ENCODE measurements at regions not wholly inside any gene's neighbourhood (a gene's known extent, or its start where the extent isn't known, plus 50 kb on each side); places are given as distances from the start of the nearest gene placed in this dataset.
"Not testable (repeated sequence)": the region's sequence is repeated elsewhere in the genome, so short reads cannot be mapped to it uniquely, and the experiment has no call there.

DNA sequence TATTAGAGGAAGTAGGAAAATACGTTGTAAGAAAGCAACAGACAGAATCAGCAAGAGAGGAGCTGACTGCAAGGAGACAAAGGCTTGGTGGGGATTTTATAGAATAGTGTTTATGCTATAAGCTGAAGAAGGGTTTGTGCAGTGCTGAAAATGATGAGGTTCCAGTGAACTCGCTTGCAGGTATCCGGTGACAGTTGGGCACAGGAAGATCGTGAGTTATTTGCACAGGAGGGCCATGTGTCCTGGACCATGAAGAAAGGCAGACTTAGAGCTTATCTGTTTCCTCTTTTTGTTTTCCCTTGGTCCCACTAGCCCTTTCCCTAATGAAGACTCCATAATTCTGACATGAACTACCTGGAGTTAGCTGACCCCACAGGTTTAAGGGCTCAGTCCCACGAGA, 61.4 kb downstream of the NXNL2 start:
- no peak for DNase-seq (ENCODE audit: low read depth in 3 of 3)

DNA sequence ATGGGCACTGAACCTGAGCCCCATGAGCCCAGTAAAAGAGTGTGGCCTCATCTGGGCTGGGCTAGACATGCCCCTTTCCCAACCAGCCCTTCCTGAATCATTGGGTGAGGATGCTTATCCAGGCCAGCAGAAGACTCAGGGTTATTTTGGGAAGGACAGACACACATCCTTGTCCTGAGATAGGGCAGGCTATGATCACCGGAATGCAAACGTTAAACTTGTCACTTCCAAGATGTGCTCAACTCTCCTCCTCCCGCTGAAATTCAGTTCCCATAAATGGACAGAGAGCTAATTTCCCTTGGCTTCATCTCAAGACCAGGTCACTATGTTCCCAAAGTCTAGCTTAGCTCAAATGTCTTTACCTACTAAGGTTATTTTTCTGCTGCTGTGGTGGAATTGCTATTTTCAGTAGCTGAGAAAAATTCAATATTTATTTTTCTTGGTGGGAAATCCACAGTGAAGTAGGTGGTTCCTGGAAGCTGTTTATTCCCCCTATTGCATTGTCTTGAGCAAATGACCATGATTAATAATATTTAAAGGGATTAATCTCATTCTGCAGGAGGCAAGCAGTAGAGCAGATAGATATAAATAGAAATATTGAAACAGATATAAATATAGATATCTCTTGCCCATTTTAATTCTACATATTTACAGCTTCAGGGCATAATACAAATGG, 70.0 kb downstream of the NXNL2 start:
- DNase-seq (ENCODE audit: low read depth in 3 of 3), result no peak

DNA sequence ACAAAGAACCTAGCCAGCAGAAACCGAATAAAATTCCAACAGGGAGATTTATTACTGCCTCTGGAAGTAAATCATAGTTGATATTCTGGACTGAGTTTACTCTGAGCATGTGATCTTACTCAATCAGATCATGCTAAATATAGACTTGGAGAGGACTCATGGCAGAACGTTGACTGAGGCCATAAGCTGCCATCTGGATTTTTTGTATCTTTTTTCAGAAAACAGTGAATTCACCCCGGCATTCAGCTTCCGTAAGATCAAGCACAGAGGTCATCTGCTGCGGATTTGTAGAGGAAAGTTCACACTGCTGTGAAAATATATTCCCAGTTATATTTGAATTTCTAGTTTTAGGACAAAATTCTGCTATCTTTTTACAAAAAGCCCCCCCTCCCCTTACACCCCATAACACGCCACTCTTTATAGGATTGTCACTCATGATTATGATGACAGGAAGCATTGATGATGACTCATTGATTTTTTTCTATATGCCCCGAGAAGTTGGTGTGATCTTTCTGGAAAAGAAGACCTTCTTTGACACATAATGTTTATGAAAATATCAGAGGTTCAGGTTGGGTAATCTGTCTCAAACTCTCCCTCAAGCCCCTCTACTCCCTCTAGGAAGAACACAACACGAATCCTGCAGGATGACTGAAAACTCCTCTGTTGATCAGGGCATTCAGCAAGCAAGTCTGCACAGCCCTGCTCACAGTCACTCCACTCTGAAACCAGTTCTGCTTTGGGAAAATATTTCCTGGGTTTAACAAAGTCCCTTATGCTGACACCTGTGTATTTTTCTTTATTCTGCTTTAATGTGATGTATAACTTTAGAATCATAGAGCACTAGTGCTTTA, 70.8 kb downstream of the NXNL2 start:
- no peak for DNase-seq (ENCODE audit: low read depth in 3 of 3)

DNA sequence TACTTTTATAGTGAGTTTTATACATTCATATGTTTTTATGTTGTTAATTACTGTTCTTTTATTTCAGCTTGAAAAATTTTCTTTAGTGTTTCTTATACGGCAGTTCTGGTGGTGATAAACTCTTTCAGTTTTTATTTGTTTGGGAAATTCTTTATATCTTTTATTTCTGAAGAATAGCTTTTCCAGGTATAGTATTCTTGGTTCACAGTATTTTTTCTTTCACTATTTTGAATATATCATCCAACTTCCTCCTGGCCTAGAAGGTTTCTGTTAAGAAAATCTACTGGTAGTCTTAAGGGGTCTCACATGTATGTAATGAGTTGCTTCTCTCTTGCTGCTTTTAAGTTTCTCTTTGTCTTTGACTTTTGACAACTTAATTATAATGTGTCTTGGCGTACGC, 79.4 kb downstream of the NXNL2 start:
- no peak for DNase-seq (ENCODE audit: low read depth in 3 of 3)

DNA sequence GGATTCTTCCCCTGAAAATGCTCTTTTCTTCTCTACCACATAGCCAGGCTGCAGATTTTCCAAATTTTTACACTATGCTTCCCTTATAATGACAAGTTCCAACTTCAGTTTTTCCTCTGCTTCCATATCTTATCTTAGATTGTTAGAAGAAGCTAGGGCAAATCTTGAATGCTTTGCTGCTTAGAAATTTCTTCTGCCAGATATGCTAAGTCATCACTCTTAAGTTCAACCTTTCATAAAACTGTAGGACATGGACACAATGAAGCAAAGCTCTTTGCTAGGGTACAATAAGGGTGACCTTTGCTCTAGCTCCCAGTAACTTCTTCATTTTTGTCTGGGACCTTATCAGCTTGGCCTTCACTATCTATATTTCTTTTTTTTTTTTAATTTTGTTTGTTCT, 88.7 kb downstream of the NXNL2 start:
- DNase-seq (ENCODE audit: low read depth in 3 of 3), result no peak

DNA sequence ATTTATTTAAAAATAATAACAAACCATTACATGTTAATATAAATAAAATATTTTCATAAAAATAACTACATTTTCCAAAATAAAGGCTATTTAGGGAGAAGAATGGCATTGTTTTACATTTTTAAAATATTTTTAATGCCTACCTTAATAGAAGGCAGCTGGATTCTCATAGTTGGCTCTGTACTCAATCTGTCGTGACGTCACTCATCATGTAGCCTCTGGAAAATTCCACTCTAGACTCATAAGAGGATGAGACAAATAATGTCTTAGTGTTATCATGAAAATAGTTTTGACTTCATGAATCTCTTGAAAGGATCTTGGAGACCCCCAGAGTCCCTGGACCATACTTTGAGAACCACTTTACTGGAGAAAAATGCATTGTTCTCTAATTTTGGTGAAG, 93.1 kb downstream of the NXNL2 start:
- no peak for DNase-seq (ENCODE audit: low read depth in 3 of 3)

DNA sequence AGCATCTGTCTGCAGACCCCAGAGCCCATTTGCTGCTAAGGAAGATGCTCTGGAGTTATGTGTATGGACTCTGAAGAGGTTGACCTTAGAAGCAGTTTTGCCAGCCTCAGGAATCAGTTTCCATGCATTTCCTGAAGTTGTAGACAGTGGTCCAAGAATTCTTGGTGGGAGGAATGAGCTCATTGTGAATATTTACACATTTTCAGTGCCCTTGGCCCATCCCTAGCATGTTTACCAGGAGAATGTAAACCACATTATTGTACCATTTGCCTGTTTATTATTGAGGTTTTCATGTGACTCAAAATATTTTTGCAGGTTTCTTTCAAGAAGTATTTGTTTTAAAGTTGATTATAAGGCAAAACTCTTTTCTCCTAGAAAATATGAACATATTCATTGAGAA, 93.8 kb downstream of the NXNL2 start:
- DNase-seq (ENCODE audit: low read depth in 3 of 3), result no peak

DNA sequence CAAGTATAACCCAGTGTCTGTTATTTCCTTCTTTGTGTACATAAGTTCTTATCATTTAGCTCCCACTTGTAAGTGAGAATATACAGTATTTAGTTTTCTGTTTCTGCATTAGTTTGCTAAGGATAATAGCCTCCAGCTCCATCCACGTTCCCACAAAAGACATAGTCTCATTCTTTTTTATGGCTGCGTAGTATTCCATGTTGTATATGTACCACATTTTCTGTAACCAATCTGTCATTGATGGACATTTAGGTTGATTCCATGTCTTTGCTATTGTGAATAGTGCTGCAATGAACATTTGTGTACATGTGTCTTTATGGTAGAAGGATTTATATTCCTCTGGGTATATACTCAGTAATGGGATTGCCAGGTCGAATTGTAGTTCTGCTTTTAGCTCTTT, 95.6 kb downstream of the NXNL2 start:
- DNase-seq (ENCODE audit: low read depth in 3 of 3), result not testable (repeated sequence)

DNA sequence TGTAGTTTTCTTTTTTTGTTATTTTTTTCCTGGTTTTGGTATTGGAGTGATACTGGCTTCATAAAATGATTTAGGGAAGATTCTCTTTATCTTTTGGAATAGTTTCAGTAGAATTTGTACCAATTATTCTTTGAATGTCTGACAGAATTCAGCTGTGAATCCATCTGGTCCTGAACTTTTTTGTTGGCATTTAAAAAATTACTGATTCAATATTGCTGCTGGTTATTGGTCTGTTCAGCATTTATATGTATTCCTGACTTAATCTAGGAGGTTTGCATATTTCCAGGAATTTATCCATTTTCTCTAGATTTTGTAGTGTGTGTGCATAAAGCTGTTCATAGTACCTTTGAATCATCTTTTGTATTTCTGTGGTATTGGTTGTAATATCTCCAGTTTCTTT, 100.2 kb downstream of the NXNL2 start:
- DNase-seq (ENCODE audit: low read depth in 3 of 3), result no peak

DNA sequence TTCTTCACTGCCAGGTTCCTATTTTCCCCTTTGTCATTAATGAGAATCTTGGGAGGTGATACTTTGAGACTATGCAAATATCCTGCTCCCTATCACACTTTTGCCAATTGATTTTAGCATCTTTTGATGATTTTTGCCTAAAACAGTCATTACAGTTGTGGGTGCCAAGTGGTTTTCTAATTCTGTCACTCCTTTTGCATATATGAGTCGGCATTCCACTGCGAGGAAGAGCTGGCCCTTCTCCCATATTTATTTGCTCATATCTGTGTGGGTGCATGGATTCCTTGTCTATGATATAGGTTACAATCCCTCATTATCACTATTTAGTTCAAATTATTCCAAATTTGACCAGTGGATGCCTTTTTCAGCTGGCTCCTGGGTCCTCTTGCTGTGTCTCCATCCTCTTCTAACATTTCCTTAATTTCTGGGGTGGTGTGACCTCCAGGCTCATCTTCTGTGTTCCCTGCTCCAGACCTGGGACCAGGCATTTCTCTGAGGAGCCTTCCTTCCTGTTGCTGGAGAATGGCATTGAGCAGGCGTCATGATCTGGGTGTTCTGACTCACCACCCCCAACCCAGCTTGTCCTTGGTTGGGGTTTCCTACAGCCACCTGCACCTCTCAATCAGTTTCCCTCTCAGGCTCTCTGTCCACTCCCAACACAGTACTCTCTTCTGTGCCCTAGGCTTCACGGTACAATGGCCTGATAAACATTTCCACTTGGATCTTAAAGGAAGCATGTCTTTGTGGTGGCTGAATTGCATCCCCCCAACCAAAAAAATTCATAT, 106.7 kb downstream of the NXNL2 start:
- DNase-seq (ENCODE audit: low read depth in 3 of 3), result no peak

DNA sequence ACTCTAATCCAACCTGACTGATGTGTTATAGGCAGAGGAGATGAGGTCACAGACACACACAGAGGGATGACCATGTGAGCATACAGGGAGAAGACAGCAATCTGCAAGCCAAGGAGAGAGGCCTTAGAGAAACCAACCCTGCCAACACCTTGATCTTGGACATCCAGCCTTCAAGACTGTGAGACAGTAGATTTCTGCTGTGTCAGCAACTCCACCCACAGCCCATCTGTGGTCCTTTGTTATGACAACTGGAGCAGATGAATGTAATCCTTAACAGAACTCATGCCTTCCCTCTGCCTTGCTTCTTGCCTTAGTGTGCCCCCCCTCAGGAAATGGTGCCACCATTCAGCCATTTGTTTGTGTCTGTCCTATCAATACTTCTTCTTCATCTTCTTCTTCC, 107.4 kb downstream of the NXNL2 start:
- no peak for DNase-seq (ENCODE audit: low read depth in 3 of 3)

DNA sequence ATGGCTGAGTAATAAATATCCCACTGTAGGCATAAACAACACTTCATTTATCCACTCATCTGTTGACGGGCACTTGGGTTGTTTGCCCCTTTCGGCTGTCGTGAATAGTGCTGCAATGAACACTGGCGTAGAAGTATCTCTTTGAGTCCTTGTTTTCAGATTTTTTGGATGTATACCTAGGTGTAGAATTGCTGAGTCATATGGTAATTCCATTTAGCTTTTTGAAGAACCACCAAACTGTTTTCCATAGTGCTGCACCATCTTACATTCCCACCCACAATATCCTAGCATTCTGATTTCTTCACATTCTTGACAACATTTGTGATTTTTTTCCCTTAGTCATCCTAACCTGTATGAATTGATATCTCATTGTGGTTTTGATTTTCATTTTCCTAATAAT, 109.0 kb downstream of the NXNL2 start:
- DNase-seq (ENCODE audit: low read depth in 3 of 3), result no peak

DNA sequence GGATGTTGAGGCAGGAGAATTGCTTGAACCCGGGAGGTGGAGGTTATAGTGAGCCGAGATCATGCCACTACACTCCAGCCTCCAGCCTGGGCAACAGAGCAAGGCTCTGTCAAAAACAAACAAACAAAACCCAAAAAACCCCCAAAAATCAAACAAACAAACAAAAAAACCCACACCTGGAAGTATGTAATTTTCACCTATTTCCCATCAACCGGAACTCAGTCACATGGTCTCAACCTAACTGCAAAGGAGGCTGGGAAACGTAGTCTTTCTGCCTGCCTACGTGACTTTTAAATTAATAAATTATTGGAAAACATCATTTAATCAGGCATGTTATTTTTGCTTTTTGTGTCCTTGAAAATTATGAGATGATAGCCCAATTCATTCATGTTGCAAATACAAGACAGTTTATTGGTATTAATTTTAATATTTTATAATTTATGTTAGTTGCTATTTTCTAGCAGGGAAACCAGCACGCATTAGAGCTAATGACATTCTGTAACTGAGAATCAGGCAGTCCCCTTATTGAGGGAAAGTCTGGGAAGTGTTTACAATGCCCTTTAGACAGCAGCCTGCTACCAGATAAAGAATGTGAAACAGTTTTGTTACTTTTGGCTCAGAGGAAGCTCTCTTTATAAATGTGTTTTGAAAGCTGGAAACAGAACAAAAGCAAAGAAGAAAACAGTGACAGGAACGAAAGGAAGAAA, 110.3 kb downstream of the NXNL2 start:
- DNase-seq (ENCODE audit: low read depth in 3 of 3), result no peak

DNA sequence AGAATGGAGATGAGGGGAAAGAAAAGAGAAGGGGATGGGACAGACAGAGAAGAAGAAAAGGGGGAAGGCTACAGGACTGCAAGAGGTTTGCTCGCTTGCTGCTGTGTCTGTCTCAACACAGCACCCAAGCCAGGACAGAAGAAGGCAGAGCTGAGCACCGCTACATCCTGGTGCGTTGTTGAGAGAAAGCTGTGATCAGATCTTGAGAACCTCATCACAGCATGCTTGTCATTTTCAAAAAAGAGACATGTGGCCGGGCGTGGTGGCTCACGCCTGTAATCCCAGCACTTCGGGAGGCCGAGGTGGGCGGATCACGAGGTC, 110.9 kb downstream of the NXNL2 start:
- DNase-seq (ENCODE audit: low read depth in 3 of 3), result no peak

DNA sequence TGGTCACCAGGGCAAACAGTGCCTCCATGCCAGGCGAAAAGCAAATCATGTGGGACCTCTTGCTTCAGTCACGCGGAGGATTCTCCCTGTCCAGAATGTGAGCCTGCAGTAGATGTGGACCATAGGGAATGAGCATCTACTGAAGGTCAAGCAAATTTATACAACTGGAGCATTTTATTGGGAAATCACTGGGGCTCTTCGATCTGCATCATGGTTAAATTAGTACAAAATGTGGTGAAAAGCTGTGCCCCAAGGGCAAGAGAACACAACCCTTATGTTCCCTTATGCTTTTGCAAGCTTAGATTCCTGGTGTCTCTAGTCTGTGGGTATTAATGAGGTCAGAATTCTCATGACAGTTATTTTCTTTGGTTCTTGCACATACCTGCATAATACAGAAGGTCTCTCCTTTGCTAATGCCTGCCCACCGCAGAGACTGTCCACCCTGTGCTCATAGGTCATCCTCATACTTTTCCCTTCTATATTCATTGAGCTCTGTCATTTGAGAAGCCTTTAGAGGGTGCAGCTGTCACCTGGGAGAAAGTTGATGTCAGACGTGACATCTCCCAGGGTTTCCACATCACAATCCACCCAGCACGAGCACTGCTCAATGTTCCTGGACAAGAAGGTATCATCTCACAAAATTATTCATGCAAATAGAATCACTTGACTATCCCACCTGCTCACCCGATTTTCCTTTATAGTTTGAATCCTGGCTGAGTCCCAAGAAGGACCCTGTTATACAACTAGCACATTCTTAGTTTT, 111.7 kb downstream of the NXNL2 start:
- no peak for DNase-seq (ENCODE audit: low read depth in 3 of 3)

DNA sequence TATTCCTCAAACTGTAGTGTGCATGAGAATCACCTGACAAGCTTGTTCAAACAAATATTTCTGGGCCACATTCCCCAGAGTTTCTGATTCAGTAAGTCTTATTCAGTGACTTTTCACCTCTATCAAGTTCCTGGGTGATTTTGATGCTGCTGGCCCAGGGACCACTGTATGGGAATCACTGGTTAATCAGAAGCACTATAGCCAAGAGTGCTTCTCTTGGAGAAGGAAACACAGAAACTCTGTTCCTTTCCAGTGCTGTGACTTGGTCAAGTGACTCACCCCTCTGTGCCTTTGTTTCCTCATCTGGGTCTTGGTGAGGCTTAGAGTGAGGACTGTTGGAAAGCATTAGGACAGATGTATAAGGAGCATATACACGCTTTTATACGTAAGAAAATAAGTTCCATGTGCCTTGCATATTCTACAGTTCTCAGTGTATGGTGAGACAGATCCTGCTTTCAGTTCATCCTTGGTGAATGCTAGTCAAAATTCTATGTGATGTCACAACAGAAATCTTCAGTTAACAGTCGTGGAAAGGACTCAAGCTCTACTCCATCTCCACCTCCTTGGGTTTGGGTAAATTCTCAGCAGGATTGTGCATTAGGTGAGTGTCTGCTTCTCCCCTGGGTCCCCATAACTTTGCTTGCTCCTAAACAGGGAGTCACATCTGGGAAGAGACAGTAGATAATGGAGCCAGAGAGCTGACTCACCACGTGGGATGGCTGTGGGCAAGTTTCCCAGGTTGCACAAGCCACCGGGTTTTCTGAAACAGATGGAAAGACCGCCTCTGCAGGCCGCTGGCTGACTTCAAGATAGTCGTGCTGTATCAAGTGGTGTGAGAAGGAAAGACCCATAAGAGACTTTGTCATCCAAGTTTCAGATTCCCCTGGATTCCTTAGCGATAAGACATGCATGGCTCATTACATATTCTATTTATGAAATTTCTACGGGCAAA, 117.0 kb downstream of the NXNL2 start:
- DNase-seq (ENCODE audit: low read depth in 3 of 3), result no peak

DNA sequence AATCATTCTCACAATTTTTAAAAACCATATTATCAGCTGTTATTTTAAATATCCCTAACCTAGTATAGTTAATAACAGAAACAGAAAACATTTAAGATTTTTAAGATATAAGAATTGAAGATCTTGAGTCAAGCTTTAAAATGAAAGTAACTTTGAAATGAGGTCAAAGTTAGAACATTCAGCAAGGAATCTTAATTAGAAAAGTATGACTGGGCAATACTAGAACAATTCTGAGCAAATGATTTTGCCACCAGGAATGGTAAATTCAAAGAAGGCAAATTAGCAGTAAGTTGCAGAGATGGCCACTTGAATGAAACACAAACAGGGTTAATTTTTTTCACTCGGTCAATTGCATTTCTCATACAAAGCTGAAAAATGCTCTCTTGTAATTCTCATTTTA, 117.9 kb downstream of the NXNL2 start:
- DNase-seq (ENCODE audit: low read depth in 3 of 3), result no peak

DNA sequence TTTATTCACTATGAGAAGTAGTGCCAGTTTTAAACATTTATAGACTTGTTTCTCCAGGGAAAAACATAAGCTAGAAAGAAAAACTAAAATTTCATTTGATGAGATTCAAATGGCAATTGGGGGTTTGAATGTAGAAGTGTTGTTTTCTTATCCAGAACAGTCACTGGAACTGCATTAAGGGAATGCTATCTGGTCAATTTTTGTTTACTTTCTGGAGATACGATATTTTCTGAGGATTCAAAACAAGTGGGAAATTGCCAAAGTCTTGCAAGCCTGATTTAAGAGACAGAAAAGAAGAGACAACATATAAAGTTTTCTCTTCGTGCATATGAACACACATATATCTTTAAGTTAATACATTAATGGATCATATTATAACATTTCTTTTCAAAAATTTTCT, 118.4 kb downstream of the NXNL2 start:
- DNase-seq (ENCODE audit: low read depth in 3 of 3), result no peak

DNA sequence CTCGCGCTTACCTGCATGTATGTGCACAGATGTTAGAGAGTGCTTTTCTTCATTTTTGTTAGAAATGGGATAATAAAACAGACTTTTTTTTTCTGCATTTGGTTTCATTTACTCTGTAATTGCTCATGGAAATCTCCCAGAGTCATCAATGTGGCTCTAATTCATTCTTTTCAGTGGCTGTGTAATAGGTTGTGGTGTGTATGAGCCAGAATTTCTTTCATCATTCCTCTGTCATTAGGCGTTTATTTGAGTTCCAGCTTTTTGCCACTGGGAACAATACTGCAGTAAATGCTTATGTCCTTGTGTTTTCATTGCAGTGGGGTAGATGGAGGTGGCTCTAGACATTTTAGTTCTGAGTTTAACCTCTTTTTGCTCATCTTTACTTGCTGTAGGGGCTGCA, 118.9 kb downstream of the NXNL2 start:
- DNase-seq (ENCODE audit: low read depth in 3 of 3), result no peak

DNA sequence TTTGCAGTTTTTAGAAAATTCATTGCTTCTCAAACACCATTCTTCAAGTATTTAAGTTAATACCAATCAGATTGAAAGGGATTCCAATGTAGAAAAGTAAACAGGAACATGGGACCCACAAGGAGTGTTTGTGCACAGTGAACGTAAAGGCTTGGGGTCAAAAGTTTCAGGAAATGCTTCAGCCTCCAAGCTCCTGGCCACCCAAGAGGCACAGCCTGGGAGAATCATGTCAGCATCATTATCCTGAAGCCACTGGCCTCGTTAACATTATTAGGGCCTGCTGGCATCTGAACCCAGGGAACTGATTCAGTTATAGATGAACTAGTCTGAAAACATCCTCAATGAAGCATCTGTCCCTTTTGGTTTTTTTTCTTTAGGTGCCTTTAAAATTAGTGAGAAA, 122.9 kb downstream of the NXNL2 start:
- DNase-seq (ENCODE audit: low read depth in 3 of 3), result no peak

All from stimulated activated CD4-positive, alpha-beta T cell treated with anti-CD3 and anti-CD28 coated beads, TNF-alpha, amount 100 ng/mL, for 24 hours (primary cell).